ENCODE measurements at regions not wholly inside any gene's neighbourhood (a gene's known extent, or its start where the extent isn't known, plus 50 kb on each side); places are given as distances from the start of the nearest gene placed in this dataset.

GRCh38 chr12:87051621-87052020 is 795.4 kb upstream of the MGAT4C start:
- DNase-seq (ENCODE audit: low read depth): no peak
- no peak overlapping the region for H3K4me3 ChIP-seq (ENCODE audit: low read depth, low read length)
- TF ChIP-seq, protein P1, sequence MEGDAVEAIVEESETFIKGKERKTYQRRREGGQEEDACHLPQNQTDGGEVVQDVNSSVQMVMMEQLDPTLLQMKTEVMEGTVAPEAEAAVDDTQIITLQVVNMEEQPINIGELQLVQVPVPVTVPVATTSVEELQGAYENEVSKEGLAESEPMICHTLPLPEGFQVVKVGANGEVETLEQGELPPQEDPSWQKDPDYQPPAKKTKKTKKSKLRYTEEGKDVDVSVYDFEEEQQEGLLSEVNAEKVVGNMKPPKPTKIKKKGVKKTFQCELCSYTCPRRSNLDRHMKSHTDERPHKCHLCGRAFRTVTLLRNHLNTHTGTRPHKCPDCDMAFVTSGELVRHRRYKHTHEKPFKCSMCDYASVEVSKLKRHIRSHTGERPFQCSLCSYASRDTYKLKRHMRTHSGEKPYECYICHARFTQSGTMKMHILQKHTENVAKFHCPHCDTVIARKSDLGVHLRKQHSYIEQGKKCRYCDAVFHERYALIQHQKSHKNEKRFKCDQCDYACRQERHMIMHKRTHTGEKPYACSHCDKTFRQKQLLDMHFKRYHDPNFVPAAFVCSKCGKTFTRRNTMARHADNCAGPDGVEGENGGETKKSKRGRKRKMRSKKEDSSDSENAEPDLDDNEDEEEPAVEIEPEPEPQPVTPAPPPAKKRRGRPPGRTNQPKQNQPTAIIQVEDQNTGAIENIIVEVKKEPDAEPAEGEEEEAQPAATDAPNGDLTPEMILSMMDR (IDR thresholded peaks at IDR 0.05; ENCODE audit: control insufficient read depth, extremely low read depth, insufficient read depth): no peak

GRCh38 chr12:87047691-87048090 is 791.5 kb upstream of the MGAT4C start:
- TF ChIP-seq, protein P1 (IDR thresholded peaks at IDR 0.05; ENCODE audit: control insufficient read depth, extremely low read depth, insufficient read depth): no peak
- no peak overlapping the region for H3K4me3 ChIP-seq (ENCODE audit: low read depth, low read length)
- no peak for DNase-seq (ENCODE audit: low read depth)

- TF ChIP-seq, protein P1 (IDR thresholded peaks at IDR 0.05; ENCODE audit: control insufficient read depth, extremely low read depth, insufficient read depth): no peak
- H3K4me3 ChIP-seq (ENCODE audit: low read depth, low read length): no peak overlapping the region
- no peak for DNase-seq (ENCODE audit: low read depth)
Observed at GRCh38 chr12:87039536-87039935, 783.3 kb upstream of the MGAT4C start.

DNA sequence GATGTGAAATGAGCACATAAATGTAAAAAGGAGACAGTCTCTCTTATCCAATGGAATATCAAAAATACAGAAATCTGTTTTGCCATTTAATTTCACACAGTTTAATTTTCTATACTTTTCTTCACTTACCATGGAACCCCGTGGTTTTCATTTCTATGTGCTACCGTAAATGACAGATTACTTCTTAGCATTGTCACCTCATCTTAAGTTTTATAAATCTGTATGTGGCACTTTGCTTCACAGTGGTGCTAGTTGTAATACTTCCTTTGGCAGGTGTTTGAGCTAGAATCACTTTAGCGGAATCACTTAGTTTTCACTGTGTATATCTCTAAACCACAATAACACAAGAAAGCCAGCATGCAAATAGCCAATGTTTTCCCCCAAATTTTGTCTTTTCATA is 781.9 kb upstream of the MGAT4C start:
- no peak for DNase-seq (ENCODE audit: low read depth)
- no peak overlapping the region for H3K4me3 ChIP-seq (ENCODE audit: low read depth, low read length)
- TF ChIP-seq, protein P1 (IDR thresholded peaks at IDR 0.05; ENCODE audit: control insufficient read depth, extremely low read depth, insufficient read depth): no peak

- DNase-seq (ENCODE audit: low read depth): no peak
- TF ChIP-seq, protein P1 (IDR thresholded peaks at IDR 0.05; ENCODE audit: control insufficient read depth, extremely low read depth, insufficient read depth): no peak
- no peak overlapping the region for H3K4me3 ChIP-seq (ENCODE audit: low read depth, low read length)
Observed at GRCh38 chr12:87025976-87026375, 769.8 kb upstream of the MGAT4C start.

DNA sequence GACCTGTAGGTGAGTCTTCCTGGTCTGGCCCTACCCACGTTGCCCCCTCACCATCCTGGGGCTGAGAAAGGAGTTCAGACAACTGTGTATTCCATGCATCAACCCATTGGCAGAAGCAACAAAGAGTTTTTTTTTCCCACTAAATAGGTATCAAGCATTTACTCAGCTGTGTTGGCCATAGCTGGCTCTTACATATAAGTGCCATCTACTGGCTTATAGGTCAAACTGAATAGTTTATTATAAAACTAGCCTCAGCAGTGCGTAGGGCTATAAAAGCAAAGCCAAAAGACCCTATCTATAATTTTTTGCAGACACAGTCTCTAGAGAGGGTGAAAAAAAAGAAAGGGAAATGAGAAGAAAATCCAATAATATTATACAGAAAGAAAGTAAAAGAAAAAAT is 765.2 kb upstream of the MGAT4C start:
- TF ChIP-seq, protein P1 (IDR thresholded peaks at IDR 0.05; ENCODE audit: control insufficient read depth, extremely low read depth, insufficient read depth): no peak
- H3K4me3 ChIP-seq (ENCODE audit: low read depth, low read length): no peak overlapping the region
- no peak for DNase-seq (ENCODE audit: low read depth)

DNA sequence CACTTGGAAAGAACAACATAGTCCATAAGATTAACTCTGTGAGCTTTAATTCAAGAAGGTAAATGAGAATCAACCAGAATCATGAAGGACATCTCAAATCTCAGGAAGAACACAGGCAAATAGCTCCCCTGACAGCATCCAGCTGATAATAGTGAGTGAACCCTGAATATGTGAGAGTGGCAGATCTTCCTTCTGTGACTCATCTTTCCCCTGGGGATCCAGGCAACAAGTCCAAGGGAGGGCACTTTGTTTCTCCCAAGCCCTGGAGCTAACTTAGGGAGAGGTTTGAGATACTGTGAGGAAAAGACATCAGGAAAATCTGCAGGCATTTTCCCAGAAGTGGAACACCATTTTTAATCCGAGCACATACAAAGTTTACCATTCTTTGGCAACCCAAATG is 763.9 kb upstream of the MGAT4C start:
- TF ChIP-seq, protein P1 (IDR thresholded peaks at IDR 0.05; ENCODE audit: control insufficient read depth, extremely low read depth, insufficient read depth): no peak
- DNase-seq (ENCODE audit: low read depth): no peak
- no peak overlapping the region for H3K4me3 ChIP-seq (ENCODE audit: low read depth, low read length)
